OCI-LY3 (cell line): ENCODE measurements at regions not wholly inside any gene's neighbourhood (a gene's known extent, or its start where the extent isn't known, plus 50 kb on each side); places are given as distances from the start of the nearest gene placed in this dataset.

Experiments used
- CTCF ChIP-seq: fragments of 200-600, 300-600 bp; sonication (generic); IDR thresholded peaks from 2 replicates; pipeline ENCODE4 v1.5.1; 2014; ENCODE audit warnings: antibody characterized with exemption, low read length, low read depth
- EZH2phosphoT487 ChIP-seq: fragments of 200-600 bp; shearing (Covaris generic); IDR thresholded peaks from 2 replicates; pipeline ENCODE4 v1.6.1; 2018; ENCODE audit warnings: antibody characterized with exemption, mixed run types, low read depth

DNA sequence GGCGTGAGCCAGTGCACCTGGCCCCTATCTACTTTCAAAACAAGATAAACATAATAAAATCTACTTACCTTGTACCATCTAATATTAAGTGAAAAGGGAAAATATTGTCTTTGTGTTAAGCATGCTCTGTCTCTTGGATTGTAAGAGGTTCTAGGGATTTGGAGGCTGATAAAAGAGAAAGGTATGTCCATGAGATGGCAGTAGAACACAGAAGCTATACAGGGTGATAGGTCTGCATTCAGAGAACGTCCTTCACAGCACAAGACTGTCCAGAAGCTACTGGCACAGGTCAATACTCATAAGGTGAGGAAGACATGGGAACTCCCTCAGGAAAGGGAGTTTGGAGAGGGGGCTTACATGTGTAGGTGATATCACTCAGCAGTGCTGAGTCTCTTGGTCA is 135.5 kb downstream of the TMEM47 start:
- peak; percentile 36 for TF ChIP-seq CTCF
- TF ChIP-seq EZH2phosphoT487, result no peak
